OCI-LY1 (cell line): ENCODE measurements at regions not wholly inside any gene's neighbourhood (a gene's known extent, or its start where the extent isn't known, plus 50 kb on each side); places are given as distances from the start of the nearest gene placed in this dataset.

Experiments
- H2AFZ ChIP-seq: fragments of 200-600 bp; sonication (generic), shearing (Covaris generic); 2 replicates; pipeline ENCODE4 v1.6.0; 2014; ENCODE audit warnings: antibody characterized with exemption, mild to moderate bottlenecking, low read length
- H3F3A ChIP-seq: fragments of 200-600 bp; sonication (generic), shearing (Covaris generic); 2 replicates; pipeline ENCODE4 v1.6.0; 2014; ENCODE audit warnings: mild to moderate bottlenecking, antibody characterized with exemption, low read length, moderate library complexity; ENCODE audit not compliant: insufficient read depth
- H3K27ac ChIP-seq: fragments of 200-600 bp; sonication (generic); 2 replicates; pipeline ENCODE4 v1.5.1; 2014; ENCODE audit warnings: low read length, mixed run types, mild to moderate bottlenecking, low read depth; ENCODE audit not compliant: poor library complexity, severe bottlenecking
- H3K27me3 ChIP-seq: fragments of 200-600 bp; sonication (generic); 2 replicates; pipeline ENCODE4 v1.6.0; 2014; ENCODE audit warnings: antibody characterized with exemption, mild to moderate bottlenecking, low read length, moderate library complexity; ENCODE audit not compliant: insufficient read depth
- H3K36me3 ChIP-seq: fragments of 200-600 bp; sonication (generic); 2 replicates; pipeline ENCODE4 v1.6.1; 2014; ENCODE audit warnings: mild to moderate bottlenecking, antibody characterized with exemption, low read length, moderate library complexity, mixed read lengths; ENCODE audit not compliant: insufficient read depth
- H3K4me1 ChIP-seq: fragments of 200-600 bp; sonication (generic); 2 replicates; pipeline ENCODE4 v1.5.1; 2014; ENCODE audit warnings: mild to moderate bottlenecking, low read length, moderate library complexity; ENCODE audit not compliant: insufficient read depth, severe bottlenecking
- H3K4me2 ChIP-seq: fragments of 200-600 bp; sonication (generic), shearing (Covaris generic); 2 replicates; pipeline ENCODE4 v1.6.1; 2014; ENCODE audit warnings: low read length
- H3K4me3 ChIP-seq: fragments of 200-600 bp; sonication (generic); 2 replicates; pipeline ENCODE4 v1.5.1; 2014; ENCODE audit warnings: low read length, low read depth, mild to moderate bottlenecking, mixed read lengths; ENCODE audit not compliant: poor library complexity, severe bottlenecking
- H3K79me2 ChIP-seq: fragments of 200-600 bp; shearing (Covaris generic); 2 replicates; pipeline ENCODE4 v1.6.1; 2016; ENCODE audit warnings: mixed run types, low read length, mixed read lengths; ENCODE audit not compliant: insufficient read depth
- H3K9ac ChIP-seq: fragments of 200-600 bp; sonication (generic), shearing (Covaris generic); 2 replicates; pipeline ENCODE4 v1.6.1; 2014; ENCODE audit warnings: mild to moderate bottlenecking, low read length, mixed read lengths
- H3K9me2 ChIP-seq: fragments of 200-600 bp; sonication (generic), shearing (Covaris generic); 2 replicates; pipeline ENCODE4 v1.6.1; 2014; ENCODE audit warnings: low read depth, mild to moderate bottlenecking, low read length, mixed read lengths
- H3K9me3 ChIP-seq: fragments of 200-600 bp; shearing (Covaris generic); 2 replicates; pipeline ENCODE4 v1.6.1; 2014; ENCODE audit warnings: low read length, mixed read lengths
- H4K20me1 ChIP-seq: fragments of 200-600 bp; sonication (generic), shearing (Covaris generic); 2 replicates; pipeline ENCODE4 v1.6.0; 2016; ENCODE audit warnings: mild to moderate bottlenecking, low read length; ENCODE audit not compliant: insufficient read depth
- EZH2 ChIP-seq: fragments of 200-600 bp; sonication (generic), shearing (Covaris generic); IDR thresholded peaks from 2 replicates; pipeline ENCODE4 v1.8.0; 2017; ENCODE audit warnings: borderline replicate concordance, mixed run types, mild to moderate bottlenecking, antibody characterized with exemption, low read length, moderate library complexity, mixed read lengths
- TF ChIP-seq, protein P1 (sequence below): fragments of 200-600 bp; sonication (generic), shearing (Covaris generic); IDR thresholded peaks from 2 replicates; pipeline ENCODE4 v1.5.1; 2017; ENCODE audit warnings: mild to moderate bottlenecking, antibody characterized with exemption, low read length, moderate library complexity, mixed read lengths

DNA sequence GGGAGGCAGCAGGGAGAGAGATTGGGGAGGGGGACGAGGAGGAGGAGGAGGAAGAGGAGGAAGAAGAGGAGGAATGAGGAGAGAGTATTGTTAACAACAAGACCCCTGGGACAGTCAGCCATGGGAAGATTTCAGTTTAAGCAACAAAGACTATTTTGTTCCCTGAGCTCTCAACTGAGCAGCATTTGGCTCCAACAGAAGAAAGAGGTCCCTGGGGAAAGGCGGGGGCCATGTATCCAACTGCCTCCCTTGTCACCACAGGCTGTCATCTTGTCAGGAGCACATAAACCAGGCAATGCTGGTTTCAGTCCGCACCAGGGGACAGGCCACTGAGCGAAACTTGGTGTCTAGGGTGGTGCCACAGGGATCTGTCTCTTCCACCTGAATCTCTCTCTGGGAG is 316.1 kb downstream of the TLE1 start:
- Histone ChIP-seq H3F3A (no peaks in the 10 kb centered on the region), H3K27ac (no peak overlapping the region), H3K4me3 (no peak overlapping the region), H3K9me2 (no peaks in the 10 kb centered on the region), H3K4me2 (no peak overlapping the region), H3K9me3 (no peaks in the 10 kb centered on the region), H3K27me3 (no peaks in the 10 kb centered on the region), H4K20me1 (no peaks in the 10 kb centered on the region), H3K79me2 (no peaks in the 10 kb centered on the region), H3K9ac (no peak overlapping the region), H2AFZ (no peak overlapping the region), H3K4me1 (no peaks in the 10 kb centered on the region), H3K36me3 (no peaks in the 10 kb centered on the region)
- no peak for TF ChIP-seq EZH2
- TF ChIP-seq, protein P1, sequence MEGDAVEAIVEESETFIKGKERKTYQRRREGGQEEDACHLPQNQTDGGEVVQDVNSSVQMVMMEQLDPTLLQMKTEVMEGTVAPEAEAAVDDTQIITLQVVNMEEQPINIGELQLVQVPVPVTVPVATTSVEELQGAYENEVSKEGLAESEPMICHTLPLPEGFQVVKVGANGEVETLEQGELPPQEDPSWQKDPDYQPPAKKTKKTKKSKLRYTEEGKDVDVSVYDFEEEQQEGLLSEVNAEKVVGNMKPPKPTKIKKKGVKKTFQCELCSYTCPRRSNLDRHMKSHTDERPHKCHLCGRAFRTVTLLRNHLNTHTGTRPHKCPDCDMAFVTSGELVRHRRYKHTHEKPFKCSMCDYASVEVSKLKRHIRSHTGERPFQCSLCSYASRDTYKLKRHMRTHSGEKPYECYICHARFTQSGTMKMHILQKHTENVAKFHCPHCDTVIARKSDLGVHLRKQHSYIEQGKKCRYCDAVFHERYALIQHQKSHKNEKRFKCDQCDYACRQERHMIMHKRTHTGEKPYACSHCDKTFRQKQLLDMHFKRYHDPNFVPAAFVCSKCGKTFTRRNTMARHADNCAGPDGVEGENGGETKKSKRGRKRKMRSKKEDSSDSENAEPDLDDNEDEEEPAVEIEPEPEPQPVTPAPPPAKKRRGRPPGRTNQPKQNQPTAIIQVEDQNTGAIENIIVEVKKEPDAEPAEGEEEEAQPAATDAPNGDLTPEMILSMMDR, result no peak

DNA sequence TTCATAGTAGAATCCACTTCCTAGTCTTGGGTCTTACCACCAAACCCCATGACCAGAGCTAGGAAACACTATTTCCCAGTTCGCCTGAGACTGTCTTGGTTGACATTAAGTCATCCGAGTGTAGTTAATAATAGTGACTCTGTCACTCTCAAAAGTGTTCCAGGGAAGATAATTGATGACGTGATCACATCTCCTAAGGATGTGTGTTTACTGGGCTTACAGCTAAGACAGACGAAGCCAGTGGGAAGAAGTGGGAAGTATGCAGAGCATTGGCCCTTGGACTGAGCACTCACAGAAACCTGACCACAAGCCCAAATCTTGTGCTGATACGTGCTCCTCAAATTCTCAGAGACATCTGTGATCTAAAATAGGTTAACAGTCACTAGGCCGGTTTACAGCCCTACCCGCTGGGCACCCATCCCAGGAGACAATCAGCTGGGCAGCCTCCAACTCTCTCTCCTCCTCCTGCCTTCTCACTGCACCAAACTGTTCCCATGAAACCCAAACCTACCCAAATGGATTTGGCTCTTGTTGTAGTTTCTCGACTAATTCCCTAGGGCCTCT is 316.6 kb downstream of the TLE1 start:
- H3K36me3 ChIP-seq, result no peaks in the 10 kb centered on the region
- no peaks in the 10 kb centered on the region for H3K9me2 ChIP-seq
- H3K4me3 ChIP-seq, result no peak overlapping the region
- no peaks in the 10 kb centered on the region for H3F3A ChIP-seq
- H3K4me2 ChIP-seq, result no peak overlapping the region
- TF ChIP-seq EZH2, result no peak
- TF ChIP-seq, protein P1, result no peak
- no peak overlapping the region for H2AFZ ChIP-seq
- H3K4me1 ChIP-seq, result no peaks in the 10 kb centered on the region
- no peaks in the 10 kb centered on the region for H3K27me3 ChIP-seq
- no peak overlapping the region for H3K9ac ChIP-seq
- no peaks in the 10 kb centered on the region for H4K20me1 ChIP-seq
- H3K79me2 ChIP-seq, result no peaks in the 10 kb centered on the region
- H3K9me3 ChIP-seq, result no peaks in the 10 kb centered on the region
- no peak overlapping the region for H3K27ac ChIP-seq

DNA sequence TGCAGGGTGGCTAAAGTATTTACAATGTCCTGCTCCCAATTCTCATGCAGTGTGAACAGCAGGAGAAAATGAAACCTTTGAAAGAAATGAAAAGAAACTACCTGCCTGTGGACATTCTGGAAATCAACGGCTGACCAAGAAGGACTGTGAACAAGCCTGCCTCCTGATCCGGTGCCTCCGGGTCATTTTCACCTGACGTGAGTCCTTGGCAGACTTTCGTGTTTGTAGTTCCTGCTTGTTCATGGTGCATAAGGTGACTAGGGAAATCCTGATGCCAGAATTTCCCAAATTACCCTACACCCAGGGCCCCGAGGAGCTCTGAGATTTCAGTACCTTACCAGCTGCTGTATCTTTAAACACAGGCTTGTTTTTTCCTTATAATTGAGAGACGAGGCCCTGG is 317.5 kb downstream of the TLE1 start:
- H3K9me2 ChIP-seq, result no peaks in the 10 kb centered on the region
- H2AFZ ChIP-seq, result no peak overlapping the region
- no peaks in the 10 kb centered on the region for H3K79me2 ChIP-seq
- H3F3A ChIP-seq, result no peaks in the 10 kb centered on the region
- H3K9ac ChIP-seq, result no peak overlapping the region
- no peaks in the 10 kb centered on the region for H4K20me1 ChIP-seq
- no peak overlapping the region for H3K4me2 ChIP-seq
- no peaks in the 10 kb centered on the region for H3K4me1 ChIP-seq
- H3K27me3 ChIP-seq, result no peaks in the 10 kb centered on the region
- H3K4me3 ChIP-seq, result no peak overlapping the region
- no peak overlapping the region for H3K27ac ChIP-seq
- no peaks in the 10 kb centered on the region for H3K36me3 ChIP-seq
- H3K9me3 ChIP-seq, result no peaks in the 10 kb centered on the region
- no peak for TF ChIP-seq EZH2
- TF ChIP-seq, protein P1, result no peak
